Esophagus muscularis mucosa (tissue), 4 donors: ENCODE measurements at regions not wholly inside any gene's neighbourhood (a gene's known extent, or its start where the extent isn't known, plus 50 kb on each side); places are given as distances from the start of the nearest gene placed in this dataset.
A peak's percentile ranks its signal among the peaks of the same experiment; 100 is the strongest.

ENCODE experiments used
- DNase-seq: peaks from one replicate; pipeline ENCODE4 v3.0.0-alpha.2; 2017; ENCODE audit errors: extremely low spot score
- H3K27ac ChIP-seq, 4 donors: fragments of 200-600 bp; sonication (generic); replicated peaks in 1 of 4; 1 replicate in 3 of 4; 2 replicates in 1 of 4; pipeline ENCODE4 v1.5.1; 2016 to 2019; ENCODE audit warnings: mild to moderate bottlenecking in 1 of 4
- H3K27me3 ChIP-seq, 4 donors: fragments of 200-600 bp; sonication (generic); one replicate each; pipeline versions ENCODE4 v1.5.1 to v1.6.0; 2016 to 2019
- H3K36me3 ChIP-seq, 4 donors: fragments of 200-600 bp; sonication (generic); one replicate each; pipeline ENCODE4 v1.5.1; 2016 to 2019
- H3K4me1 ChIP-seq, 4 donors: fragments of 200-600 bp; sonication (generic); one replicate each; pipeline ENCODE4 v1.5.1; 2016 to 2019
- H3K4me3 ChIP-seq, 4 donors: fragments of 200-600 bp; sonication (generic); 1 replicate in 2 of 4; 2 replicates in 2 of 4; pipeline ENCODE4 v1.5.1; 2016 to 2019; ENCODE audit warnings: mild to moderate bottlenecking in 4 of 4, moderate library complexity in 1 of 4
- H3K9me3 ChIP-seq, 4 donors: fragments of 200-600 bp; sonication (generic); 1 replicate in 3 of 4; 2 replicates in 1 of 4; pipeline ENCODE4 v1.5.1; 2016 to 2019
- CTCF ChIP-seq, 3 experiments: fragments of 200-600 bp in 2 of 3; fragments of 450-650 bp in 1 of 3; sonication (generic) in 2 of 3; IDR thresholded peaks; one replicate each; pipeline ENCODE4 v1.5.1; 2017 to 2019; ENCODE audit warnings: antibody characterized with exemption in 3 of 3, mild to moderate bottlenecking in 2 of 3, moderate library complexity in 1 of 3
- EP300 ChIP-seq: sonication (generic); formaldehyde crosslinking; IDR thresholded peaks from one replicate; pipeline ENCODE4 v1.6.1; 2017; ENCODE audit warnings: antibody characterized with exemption
- POLR2A ChIP-seq: fragments of 450-650 bp; IDR thresholded peaks from one replicate; pipeline ENCODE4 v1.6.1; 2017; ENCODE audit warnings: antibody characterized with exemption, moderate library complexity, mild to moderate bottlenecking, low read depth
- POLR2AphosphoS5 ChIP-seq, 2 donors: sonication (generic); formaldehyde crosslinking; IDR thresholded peaks; one replicate each; pipeline ENCODE4 v1.6.1; 2017; ENCODE audit warnings: antibody characterized with exemption in 2 of 2
- WGBS: methylation state at CpG from one replicate; pipeline ENCODE4 v1.1.5; 2018; 5-methylcytosine and 5-hydroxymethylcytosine counted together
- intact Hi-C: fragments of 100-400 bp; cut with DNase I; formaldehyde crosslinking; loops from one replicate; pipeline ENCODE4 v1.15.1; 2023

- 35% methylated on average over 7 of the region's 7 CpGs for WGBS
- no peak for DNase-seq
- Histone ChIP-seq H3K9me3 (no peaks in the 10 kb centered on the region), H3K36me3 (no peaks in the 10 kb centered on the region), H3K27ac (peak overlapping the region in 2 of 4 donors; percentile 2 to 36), H3K27me3 (no peaks in the 10 kb centered on the region), H3K4me1 (peaks cover 18 to 33% (median 26%) of the 10 kb centered on the region in 4 donors), H3K4me3 (no peak overlapping the region)
- intact Hi-C loops = no loop called here
- TF ChIP-seq POLR2A (no peak), CTCF (IDR thresholded peaks at IDR 0.05) (no peak), EP300 (no peak), POLR2AphosphoS5 (IDR thresholded peaks at IDR 0.05) (peak in 1 of 2 donors; percentile 5)
Observed at GRCh38 chr11:33941637-33942160, 49.8 kb upstream of the LMO2 start.
